HG02840 (cell line): ENCODE measurements at regions not wholly inside any gene's neighbourhood (a gene's known extent, or its start where the extent isn't known, plus 50 kb on each side); places are given as distances from the start of the nearest gene placed in this dataset.
"Not testable (repeated sequence)": the region's sequence is repeated elsewhere in the genome, so short reads cannot be mapped to it uniquely, and the experiment has no call there.

Source experiments
- ATAC-seq: cut with Tn5 transposase; IDR thresholded peaks from one replicate; pipeline ENCODE4 v1.9.1; 2021; ENCODE audit warnings: mild to moderate bottlenecking, moderate library complexity, moderate number of reproducible peaks; ENCODE audit not compliant: unreplicated experiment, low FRiP score

DNA sequence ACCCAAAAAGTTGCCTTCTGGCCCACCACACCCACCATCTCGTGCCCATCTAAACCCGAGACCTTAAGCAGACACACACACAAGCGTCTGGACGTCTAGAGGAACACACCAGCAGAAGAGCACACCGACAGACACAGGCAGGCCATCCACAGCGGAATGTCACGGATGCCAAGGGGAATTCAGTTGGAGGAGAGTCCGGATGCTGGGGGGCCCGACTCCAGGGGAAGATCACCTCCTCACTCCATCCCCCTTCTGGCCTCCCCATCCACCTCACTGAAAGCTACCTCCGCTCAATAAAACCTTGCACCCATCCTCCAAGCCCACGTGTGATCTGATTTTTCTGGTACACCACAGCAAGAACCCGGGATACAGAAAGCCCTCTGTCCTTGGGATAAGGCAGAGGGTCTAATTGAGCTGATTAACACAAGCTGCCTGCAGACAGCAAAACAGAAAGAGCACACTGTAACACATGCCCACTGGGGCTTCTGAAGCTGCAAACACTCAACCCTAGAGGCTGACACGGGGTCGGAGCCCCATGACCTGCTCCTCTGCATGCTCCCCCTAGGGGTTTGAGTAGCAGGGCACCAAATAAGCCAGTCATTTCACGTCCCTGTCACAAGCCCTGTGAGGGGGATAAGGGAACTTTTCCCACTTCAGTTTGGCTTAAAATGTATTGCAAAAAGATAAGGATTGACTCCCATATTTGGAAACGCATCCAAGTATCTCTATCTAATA is 339.6 kb upstream of the PCDH10 start:
- no peak for ATAC-seq

GRCh38 chr4:132813061-132813460 is 336.0 kb upstream of the PCDH10 start:
- ATAC-seq: not testable (repeated sequence)

DNA sequence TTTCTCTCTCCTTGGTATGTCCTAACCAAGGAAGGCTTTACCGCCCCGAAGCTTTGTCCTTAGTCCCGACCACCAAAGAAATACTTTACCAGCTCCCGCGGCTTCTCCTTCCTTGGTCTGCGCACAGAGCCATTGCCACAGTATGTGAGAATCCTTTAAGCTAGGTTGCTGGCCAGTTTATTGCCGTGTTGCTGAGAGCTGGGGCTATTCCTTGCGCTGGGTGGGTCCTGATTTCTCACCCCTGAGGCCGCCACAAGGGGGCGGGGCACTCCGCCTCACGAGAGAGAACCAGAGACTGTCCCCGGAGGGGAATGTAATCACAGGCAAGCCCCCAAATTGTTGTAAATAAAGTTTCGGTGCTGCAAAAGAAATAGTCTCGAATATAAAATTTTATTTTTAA is 331.0 kb upstream of the PCDH10 start:
- no peak for ATAC-seq

- no peak for ATAC-seq
These were observed 325.7 kb upstream of the PCDH10 start for GRCh38 chr4:132823419-132823818.

DNA sequence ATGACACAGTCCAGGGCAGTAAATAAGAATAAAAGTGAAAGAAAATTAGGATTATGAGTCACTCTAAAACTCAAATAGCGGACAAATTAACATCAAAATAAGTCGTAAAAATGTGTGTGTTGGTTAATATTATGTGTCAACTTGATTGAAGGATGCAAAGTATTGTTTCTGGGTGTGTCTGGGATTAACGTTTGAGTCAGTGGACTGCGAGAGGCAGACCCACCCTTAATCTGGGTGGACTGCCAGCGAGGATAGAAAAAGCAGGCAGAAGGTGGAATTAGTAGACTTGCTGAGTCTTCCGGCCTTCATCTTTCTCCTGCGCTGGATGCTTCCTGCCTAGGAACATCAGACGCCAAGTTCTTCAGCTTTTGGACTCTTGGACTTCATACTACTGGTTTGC is 324.3 kb upstream of the PCDH10 start:
- no peak for ATAC-seq

GRCh38 chr4:132827522-132827921 is 321.6 kb upstream of the PCDH10 start:
- peak; percentile 56 for ATAC-seq

- ATAC-seq: no peak
These were observed 310.9 kb upstream of the PCDH10 start for GRCh38 chr4:132838244-132838643.

GRCh38 chr4:132839070-132839469 is 310.0 kb upstream of the PCDH10 start:
- ATAC-seq: no peak

DNA sequence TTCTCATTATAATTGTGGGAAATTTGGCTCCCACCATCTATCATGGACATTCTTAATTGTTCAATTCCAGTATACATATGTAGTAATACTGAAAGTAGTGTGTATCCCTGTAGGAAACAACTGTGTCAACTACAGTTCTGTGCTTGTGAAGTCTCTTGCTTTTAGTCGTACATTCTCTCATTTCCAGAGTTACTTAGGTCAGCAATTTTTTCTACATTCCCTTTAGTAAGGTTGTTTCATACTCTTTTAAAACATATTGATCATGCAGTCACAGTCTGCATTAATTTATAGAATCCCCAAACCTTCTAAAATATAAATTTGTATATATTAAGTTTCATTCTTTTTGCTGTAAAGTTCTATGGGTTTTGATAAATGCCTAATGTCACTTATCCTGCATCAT is 289.2 kb upstream of the PCDH10 start:
- ATAC-seq: no peak

DNA sequence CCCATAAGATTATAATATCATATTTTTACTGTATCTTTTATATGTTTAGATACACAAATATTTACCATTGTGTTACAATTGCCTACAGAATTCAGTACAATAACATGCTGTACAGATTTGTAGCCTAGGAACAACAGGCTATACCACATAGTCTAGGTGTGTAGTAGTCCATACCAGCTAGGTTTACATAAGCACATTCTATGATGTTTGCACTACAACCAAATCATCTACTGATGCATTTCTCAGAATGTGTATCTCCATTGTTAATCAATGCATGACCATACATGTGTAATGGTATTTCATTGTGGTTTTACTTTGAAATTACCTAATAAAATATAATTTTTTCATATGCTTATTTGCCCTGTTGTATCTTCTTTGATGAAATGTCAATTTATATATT is 288.1 kb upstream of the PCDH10 start:
- ATAC-seq: no peak

DNA sequence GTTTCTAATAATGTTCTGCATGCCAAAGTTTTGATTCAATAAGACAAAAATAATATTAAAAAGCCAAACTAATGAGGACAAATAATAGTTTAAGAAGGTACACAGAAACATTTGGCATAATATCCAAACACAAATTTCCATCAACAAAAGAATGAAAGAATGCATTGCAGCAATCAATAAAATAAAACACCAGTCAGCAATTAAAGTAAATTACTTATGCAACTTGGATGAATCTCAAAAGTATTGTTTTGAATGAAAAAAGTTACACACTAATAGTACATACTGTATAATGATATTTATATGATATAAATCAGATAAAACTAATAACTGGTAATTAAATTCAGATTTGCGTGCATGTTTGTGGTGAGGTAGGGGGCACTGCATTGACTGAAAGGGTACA is 285.5 kb upstream of the PCDH10 start:
- ATAC-seq: no peak

DNA sequence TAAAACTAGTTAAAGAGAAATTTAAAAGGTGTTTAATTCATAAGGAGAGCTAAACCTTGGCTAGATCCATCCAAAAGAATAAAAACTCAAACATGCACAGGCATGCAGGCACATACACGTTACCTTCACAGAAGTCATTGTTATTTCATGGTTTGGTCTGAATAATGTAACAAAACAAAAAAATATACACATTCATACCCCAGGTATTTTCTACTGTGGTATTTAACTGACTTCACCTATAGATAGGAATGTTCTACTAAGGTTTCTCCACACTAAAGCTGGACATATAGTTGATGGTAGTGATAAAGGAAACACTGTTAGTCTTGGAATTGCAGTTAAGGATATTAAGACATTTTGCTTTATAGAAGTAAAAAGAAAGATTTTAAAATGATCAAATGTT is 283.6 kb upstream of the PCDH10 start:
- no peak for ATAC-seq

GRCh38 chr4:132865922-132866321 is 283.2 kb upstream of the PCDH10 start:
- no peak for ATAC-seq

- no peak for ATAC-seq
These were observed 282.5 kb upstream of the PCDH10 start for GRCh38 chr4:132866616-132867015.

GRCh38 chr4:132893787-132894186 is 255.3 kb upstream of the PCDH10 start:
- ATAC-seq: no peak

DNA sequence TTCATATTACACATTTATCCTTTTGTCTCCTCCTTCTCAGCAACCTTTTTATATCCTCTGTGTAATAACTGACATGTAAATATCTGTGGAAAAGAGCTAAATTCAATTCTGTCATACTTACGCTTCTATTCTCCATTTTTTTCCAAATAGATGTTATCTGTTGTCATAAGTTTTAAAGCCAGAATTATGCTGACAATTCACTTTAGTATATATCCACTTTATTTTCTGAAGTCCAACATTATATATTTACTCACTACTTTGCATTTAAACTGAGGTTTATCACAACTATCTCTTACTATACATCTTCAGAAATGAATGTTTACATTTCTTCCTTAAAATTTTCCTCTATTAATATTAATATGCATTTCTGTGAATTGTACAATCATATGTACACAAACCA is 247.9 kb upstream of the PCDH10 start:
- no peak for ATAC-seq

GRCh38 chr4:132910229-132910748 is 238.8 kb upstream of the PCDH10 start:
- no peak for ATAC-seq

DNA sequence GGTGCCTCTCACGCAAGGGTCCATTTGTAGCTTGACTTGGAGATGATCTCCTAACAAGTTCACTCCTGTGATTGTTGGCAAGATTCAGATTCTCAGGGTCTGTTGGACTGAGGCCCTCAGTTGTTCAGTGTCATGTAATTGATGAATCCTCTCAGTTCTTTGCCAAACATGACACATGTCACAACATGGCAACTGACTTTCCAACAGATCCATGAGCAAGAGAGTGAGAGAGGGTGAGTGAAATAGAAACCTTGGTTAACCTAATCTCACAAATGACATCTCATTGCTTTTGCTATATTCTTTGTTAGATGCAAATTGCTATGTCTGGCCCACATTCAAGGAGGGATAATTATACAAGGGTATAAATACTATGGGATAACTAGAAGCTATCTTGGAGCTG is 231.0 kb upstream of the PCDH10 start:
- ATAC-seq: no peak

- ATAC-seq: no peak
These were observed 225.6 kb upstream of the PCDH10 start for GRCh38 chr4:132923516-132923915.

GRCh38 chr4:132934911-132935310 is 214.2 kb upstream of the PCDH10 start:
- ATAC-seq: no peak

GRCh38 chr4:132955146-132955545 is 193.9 kb upstream of the PCDH10 start:
- no peak for ATAC-seq

GRCh38 chr4:132956962-132957361 is 192.1 kb upstream of the PCDH10 start:
- ATAC-seq: no peak
